HG02610 (cell line): ENCODE measurements at regions not wholly inside any gene's neighbourhood (a gene's known extent, or its start where the extent isn't known, plus 50 kb on each side); places are given as distances from the start of the nearest gene placed in this dataset.
"Not testable (repeated sequence)": the region's sequence is repeated elsewhere in the genome, so short reads cannot be mapped to it uniquely, and the experiment has no call there.

Experiments
- ATAC-seq: cut with Tn5 transposase; IDR thresholded peaks from one replicate; pipeline ENCODE4 v1.9.1; 2021; ENCODE audit warnings: mild to moderate bottlenecking, moderate library complexity; ENCODE audit not compliant: unreplicated experiment

DNA sequence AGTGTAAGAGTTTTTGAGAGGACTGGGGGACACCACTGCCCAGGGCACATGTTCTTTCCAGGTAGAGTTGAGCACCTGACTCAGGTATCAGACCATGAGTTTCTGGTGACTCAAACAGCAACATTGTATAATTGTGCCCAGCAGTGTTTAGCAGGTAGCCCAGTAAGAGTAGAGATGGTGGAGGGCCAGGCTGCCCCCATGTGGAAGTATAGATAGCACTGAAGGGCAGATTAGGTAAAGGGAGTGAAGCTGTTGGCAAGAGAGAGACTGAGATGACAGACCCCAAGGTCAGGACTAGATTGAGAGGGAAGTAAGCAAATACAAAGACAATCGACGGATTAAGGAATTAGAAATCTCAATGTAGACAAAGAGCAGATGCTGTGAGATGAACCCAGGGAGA is 74.6 kb downstream of the TRIM42 start:
- ATAC-seq = no peak

DNA sequence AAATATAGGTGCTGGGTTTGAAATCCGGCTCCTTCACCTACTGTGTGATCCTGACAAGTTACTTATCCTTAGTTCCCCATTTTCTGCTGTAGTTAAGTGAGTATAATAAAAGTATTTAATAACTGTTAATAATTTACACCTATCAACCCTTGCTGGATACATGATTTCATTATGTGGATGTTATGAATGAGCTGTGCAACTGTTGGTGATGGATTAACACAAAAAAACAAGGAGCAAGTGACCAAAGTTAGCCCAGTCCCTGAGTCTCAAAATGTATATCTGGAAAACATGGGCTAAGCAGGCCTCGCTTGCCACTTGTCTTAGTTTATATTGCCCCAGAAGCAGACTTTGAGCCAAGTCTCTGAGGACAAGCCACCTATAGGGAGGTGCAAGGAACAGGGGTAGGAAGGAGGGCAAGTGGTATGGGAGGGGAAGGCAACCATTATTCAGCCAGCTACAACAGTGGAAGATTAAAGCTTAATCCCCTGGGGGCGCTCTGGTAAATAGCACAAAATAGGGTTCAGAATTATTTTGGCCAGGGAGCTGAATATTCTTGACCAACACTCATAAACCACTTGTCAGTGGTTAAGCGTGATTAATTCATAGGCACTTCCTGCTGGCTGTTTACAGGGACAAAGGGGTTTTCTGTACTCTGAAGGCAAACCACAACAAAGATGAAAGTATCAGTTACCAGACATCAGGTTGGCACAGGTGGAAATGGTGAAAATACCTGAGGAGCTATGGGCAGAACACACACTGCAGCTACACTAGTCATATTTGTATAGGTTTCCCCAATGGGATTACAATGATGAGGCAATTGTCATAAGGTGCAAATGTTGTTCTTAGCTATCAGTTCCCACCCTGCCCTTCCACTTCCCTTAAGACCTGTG is 76.2 kb downstream of the TRIM42 start:
- ATAC-seq = peak; percentile 74

DNA sequence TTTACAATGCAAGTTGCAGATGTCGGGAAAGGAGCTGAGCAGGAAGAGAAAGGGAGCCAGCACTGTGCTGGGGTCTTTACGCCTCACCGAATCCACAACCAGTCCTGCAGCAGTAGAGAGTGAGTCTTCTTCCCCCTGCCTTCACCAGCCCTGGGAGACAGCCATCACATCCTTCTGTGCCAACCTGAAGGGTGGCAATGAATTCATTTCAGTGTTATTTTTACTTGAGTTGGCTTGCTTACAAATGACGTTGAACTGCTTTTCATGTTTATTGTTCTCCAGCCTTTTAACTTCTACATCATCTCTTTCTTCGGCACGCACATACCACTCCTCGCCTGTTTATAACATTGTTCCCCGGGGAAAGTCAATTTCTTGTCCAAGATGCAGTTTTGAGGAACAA is 77.1 kb downstream of the TRIM42 start:
- no peak for ATAC-seq

DNA sequence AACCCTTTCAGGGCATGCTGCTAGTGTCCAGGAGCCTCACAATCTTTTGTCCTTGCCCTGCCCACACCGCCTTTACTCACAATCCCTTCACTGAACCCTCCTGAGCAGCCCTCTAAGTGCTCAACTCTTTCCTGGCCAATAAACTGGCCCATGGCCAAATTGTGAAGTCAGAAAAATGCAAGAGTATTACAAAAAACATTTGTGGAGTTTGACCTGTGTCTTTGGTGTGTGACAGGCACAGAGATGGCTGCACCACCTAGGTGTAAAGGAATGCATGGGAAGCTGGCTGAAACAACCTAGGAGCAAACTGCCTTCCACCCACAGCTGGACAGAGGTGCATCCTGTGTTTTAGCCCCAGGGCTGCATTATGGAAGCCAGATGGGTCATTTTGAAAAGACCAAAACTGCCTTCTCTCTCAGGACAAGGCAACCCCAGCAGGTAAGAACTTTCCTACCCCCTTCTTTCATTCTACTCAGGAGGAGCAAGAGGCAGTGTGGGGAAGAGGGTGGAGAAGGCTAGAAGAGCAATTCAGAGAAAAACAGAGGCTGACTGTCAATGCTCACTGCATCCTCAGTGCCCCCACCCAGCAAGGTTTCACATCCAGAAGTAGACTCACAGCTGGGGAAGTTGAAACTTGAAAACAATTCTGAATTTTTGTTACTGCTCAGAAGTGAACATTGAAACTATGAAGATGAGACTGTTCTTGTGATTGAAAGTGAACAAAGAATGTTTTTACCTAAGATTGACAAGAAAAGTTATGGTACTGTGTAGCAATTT is 78.6 kb downstream of the TRIM42 start:
- peak; percentile 43 for ATAC-seq

DNA sequence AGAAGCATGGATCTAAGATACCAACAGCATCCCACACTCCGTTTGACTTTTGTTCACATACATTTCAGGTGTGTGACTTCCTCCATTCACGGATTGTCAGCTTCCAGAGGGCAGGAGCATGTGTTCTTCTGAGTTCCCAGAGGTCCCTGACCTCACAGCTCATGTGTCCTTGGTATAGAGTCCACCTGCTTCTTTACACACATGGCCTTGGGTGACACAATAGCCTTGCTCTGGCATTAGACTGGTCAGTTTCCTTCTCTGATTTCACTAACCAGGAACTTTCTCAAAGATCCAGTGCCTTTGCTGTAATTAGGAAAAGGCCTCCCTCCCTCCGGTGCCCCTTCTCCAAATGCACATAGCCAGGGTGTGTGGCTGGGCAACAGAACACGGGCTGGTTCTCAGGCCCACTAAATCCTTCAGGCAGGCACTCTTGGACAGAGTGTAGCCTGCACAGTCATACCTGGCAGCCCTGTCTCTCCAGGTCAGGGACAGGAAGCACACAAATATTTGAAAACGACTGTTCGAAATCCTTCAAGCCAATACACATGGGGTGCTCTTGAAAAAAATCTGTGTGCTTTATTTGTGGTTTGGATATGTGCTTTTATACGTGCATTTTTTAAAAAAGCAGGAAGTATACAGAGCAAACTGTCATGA is 81.1 kb downstream of the TRIM42 start:
- ATAC-seq = no peak

DNA sequence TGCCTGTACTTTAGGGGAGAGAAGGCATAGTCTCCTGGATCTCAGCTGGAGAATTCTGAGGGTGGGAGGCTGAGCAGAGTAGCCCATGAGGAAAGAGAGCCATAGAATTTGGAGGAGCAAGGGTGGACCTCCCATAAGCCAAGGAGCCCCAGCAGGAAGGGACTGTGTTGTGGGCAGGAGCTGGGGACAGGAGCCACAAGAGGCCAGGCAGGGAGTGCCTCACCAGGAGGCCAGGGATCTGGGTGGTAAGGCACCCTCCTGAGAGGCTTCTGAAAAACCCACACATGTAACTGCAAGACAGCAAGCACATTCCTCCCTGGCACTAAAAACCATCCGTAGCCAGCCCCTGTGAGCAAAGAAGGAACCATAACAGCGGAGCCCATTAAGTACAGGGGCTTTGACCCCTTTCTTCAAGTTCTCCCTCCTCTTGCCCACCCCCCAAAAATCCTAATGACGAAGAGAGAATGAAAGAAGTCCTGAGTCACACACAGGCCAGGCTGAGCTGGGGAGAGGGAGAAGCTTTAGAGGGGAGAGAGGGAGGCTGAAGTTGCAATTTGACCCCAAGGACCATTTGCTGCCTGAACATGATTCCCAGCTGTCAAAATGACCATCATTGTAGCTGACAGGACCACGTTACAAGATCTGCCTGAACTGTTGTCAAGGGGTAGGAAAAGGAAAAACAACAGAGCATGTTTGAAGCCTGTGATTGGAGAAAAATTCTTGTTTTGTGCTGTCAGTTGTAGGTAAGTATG is 82.6 kb downstream of the TRIM42 start:
- no peak for ATAC-seq

DNA sequence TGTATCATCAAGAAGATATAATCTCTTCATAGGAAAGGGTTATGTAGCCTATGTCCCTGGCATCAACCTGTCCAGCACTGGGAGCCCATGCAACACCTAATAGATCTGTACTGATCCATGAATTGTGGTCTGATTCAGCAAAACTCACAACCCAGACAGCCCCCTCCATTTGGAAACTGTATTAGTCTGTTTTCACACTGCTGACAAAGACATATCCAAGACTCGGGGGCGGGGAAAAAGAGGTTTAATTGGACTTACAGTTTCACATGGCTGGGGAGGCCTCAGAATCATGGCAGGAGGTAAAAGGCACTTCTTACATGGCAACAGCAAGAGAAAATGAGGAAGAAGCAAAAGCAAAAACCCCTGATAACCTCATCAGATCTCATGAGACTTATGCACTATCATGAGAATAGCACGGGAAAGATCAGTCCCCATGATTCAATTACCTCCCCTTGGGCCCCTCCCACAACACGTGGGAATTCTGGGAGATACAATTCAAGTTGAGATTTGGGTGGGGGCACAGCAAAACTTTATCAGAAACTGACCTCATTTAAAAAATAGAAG is 83.3 kb downstream of the TRIM42 start:
- no peak for ATAC-seq

DNA sequence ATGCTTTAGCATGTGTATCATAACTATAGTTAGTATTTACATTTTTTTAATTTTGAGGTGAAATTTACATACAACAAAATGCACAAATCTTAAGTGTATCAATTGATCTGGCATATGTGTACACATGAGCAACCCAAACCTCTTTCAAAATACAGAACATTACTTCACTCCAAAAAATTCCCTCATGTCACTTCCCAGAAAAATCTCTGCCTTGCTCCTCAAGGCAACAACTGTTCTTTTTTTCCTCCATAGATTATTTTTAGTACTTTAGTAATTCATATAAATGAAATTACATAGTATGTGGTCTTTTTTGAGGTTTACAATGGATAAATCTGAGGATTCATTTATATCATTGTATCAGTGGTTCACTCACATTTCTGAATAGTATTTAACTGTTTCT is 84.9 kb downstream of the TRIM42 start:
- no peak for ATAC-seq

DNA sequence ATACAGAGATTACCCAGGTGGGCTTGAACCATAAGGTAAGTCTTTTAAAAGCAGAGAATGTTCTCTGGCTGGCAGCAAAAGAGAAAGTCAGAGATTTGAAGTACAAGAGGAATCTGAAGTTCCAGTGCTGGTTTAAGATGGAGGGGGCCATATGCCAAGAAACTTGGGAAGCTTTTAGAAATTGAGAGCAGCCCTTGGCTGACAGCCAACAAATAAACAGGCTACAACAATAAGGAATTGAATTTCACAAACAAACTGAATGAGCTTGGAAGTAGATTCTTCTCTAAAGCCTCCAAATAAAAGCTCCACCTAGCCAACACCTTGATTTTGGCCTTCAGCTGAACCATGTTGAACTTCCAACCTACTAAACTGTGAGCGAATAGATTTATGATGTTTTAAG is 85.7 kb downstream of the TRIM42 start:
- no peak for ATAC-seq

DNA sequence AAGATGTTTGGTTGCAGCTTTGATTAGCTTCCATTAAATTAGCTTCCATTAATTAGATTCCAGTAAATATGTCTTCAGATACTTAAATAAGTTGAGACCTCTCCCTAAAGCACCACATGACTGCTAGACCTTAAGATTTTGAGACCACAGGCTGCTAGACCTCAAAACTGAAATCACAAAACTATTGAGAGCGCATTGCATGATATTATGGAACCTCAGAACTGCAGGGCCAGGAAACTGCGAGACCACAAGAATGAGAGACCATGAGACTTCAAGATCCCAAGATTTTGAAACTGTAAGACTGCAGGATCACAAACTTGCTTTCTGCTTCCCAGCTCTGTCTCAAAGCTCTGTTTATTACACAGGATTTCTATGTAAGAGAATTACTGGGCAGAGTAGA is 87.4 kb downstream of the TRIM42 start:
- ATAC-seq = no peak

DNA sequence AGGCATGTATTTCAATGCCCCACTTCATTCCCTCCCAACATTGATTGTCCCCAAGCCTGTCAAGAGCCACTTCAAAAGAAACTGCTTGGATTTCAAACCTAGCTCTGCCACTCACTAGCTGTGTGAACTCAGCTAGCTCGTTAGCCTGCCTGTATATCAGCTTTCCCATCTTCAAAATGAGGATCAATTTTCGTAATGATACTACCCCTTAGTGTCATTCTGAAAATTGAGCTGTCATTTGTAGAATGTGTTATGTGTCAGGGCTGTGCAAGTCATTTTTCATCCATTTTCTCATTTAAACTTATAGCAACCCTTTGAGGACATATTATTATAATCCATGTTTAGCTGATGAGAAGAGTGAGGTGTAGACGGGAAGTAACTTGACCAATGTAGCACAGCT is 88.6 kb downstream of the TRIM42 start:
- ATAC-seq = peak; percentile 80

DNA sequence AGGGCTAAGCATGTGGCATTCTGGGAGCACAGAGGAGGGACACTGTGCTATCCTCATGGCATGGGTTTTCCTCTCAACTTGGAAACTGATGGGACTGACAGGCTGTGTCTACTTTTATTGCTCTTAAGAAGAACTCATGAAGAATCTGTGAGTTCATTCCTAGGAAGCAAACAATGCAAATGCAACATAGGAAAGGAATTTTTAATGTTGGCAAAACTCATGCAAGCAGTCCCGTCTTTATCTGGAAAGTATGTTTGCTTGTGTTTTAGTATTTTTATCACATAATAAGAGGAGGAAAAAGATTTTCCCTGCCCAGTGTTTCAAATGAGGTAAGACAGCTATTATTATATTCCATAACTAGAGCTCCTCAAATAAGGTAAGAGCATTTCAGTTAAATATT is 89.7 kb downstream of the TRIM42 start:
- ATAC-seq = no peak

DNA sequence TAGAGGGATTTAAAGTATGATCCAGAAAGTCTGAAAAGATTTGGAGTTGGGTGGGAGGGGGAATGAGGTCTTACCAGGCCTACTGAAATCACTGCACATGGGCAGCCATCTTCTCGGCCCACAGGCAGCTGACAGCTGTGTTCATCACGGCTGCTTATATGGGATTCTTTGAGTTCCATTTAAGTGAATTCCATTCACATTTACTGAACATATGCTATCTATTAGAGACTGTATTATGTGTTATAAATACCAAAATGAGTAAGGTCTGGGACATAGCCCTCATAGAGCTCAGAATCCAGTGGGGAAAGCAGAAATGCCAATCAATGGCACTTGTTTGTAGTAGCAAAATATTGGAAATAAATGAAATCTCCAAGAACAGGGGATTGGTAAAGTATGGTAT is 91.1 kb downstream of the TRIM42 start:
- no peak for ATAC-seq

DNA sequence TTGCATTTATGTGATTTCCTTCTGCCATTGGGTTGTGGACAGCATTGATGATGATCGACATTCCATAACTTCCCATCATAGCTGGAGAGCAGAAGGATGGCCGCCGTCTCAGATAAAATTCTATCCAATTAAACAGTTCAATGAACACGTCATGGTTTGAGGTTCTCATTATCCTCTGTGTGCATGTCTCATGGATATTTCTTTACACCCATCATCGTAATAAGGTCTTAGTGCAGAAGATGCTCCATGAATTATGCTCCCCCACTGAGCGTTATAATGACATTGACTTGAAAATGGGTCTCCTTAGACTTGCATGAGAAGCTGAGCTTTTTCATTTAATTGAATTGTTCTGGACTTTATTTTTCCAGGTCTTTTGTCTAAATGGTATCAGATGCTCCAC is 92.1 kb downstream of the TRIM42 start:
- ATAC-seq = no peak

DNA sequence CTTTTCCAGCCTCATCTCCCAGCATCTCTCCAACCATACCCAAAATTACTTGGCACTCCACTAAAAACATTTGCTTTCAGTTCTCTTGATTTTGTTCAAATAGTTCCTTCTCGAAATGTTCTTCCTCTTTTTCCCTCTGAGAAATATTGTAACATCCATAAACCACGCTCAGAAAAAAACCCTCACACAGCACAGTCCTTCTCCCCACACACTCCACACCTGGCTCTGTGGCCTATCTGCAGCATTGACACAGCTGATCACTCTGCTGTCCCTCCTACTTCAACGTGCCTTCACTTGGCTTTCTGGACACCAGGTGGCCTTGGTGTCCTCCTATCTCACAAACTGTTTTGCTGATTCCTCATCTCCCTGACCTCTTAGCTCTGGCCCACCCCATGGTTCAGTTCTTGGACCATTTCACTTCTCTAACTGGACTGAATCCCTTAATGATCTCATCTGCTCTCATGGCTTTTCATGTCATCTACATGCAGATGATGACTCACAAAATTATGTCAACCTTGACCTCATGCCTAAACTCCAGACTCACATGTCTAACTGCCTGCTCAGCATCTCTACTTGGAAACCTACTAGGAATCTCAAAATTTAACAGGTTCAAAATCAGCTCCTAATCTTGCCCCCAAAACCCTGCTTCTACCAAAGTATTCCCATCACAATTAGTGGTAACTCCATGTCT is 93.3 kb downstream of the TRIM42 start:
- no peak for ATAC-seq

DNA sequence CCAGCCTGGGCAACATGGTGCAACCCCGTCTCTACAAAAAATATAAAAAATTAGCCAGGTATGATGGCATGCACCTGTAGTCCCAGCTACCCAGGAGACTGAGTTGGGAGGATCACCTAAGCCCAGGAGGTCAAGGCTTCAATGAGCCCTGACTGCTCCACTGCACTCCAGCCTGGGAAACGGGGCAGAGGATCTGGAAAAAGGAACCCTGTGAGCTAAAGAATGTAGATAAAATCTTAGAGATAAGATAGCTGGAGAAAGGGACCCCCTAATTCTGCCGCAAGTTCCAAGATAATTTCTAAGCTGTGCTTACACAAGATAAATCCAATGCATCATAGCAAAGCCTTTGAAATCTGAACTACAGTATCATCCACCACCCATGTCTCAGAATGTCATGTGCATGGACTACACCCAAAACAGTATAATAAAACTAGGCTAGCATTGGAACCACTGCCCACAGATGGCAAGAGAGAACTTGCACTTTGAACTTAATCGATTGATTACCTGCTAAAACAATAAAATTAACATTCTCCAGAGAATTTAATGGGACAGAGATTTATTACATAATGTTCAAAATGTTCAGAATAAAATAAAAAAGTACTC is 99.9 kb downstream of the TRIM42 start:
- ATAC-seq = no peak

DNA sequence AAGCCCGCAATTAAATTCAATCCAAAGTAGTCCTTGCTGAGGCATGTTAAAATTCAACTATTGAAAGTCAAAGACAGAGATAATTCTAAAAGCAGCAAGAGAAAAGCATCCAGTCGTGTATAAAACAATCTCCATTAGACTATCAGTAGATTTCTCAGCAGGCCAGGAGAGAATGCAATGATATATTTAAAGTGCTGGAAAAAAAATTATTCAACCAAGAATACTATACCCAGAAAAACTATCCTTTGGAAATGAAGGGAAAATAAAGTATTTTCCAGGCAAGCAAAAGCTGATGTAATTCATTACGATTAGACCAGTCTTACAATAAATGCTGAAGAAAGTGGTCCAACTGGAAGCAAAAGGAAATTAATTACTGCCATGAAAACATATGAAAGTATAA is 113.5 kb downstream of the TRIM42 start:
- ATAC-seq = no peak

DNA sequence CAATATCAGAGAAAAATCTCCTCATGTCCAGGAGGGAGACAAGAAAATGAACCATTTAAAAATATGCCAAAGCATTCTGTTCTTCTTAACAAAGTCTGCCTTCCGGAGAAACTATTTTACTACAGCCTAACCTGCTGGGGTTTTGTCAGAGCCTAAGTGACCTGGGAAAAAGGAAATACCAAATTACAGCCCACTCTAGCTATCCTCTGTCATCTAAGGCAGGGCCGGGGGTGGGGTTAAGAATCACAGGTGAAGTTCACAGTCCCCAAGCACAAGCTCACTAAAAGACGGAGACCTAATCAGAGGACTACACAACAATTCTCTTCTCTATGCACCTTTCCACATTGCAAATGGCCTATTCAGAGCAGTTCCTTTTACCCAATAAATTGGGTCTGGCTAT is 116.6 kb downstream of the TRIM42 start:
- ATAC-seq = no peak

DNA sequence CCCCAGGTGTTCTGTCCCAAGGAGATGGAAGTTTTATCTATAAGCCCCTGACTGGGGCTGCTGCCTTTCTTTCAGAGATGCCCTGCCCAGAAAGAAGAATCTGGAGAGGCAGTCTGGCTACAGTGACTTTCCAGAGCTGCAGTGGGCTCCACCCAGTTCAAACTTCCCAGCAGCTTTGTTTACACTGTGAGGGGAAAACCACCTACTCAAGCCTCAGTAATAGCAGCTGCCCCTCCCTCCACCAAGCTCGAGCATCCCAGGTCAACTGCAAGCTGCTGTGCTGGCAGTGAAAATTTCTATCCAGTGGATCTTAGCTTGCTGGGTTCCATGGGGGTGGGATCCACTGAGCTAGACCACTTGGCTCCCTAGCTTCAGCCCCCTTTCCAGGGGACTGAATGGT is 125.0 kb downstream of the TRIM42 start:
- ATAC-seq = not testable (repeated sequence)

DNA sequence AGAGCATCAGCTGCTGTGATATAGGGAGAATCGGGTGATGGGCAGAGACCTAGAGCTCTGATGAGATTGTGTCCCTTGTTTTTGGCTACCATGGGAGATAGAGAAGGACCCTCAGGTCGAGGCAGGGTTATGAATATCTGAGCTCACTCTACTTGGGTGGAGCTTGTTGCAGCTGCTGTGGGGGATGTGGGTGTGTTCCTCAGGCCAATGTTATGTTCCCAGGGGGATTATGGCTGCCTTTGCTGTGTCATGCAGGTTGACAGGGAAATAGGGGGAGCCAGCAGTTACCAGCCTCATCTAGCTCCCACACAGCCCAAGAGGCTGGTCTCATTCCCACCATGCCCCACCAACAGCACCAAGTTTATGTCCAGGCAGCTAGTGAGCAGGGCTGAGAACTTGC is 131.5 kb downstream of the TRIM42 start:
- ATAC-seq = no peak
